GM10248 (cell line): ENCODE measurements at regions not wholly inside any gene's neighbourhood (a gene's known extent, or its start where the extent isn't known, plus 50 kb on each side); places are given as distances from the start of the nearest gene placed in this dataset.
"Not testable (repeated sequence)": the region's sequence is repeated elsewhere in the genome, so short reads cannot be mapped to it uniquely, and the experiment has no call there.

ENCODE experiments used
- CTCF ChIA-PET: fragments of 300-600 bp; sonication (Branson Sonifier 250); formaldehyde crosslinking; extraction: SDS; loops from one replicate; lab custom pipeline; 2021; ENCODE audit warnings: antibody characterized with exemption; lab: Yijun Ruan, JAX
- POLR2A ChIA-PET: fragments of 350-650 bp; sonication (Branson Sonifier 250); formaldehyde crosslinking; extraction: SDS; loops from one replicate; lab custom pipeline; 2020; ENCODE audit warnings: antibody characterized with exemption; lab: Yijun Ruan, JAX
- DNase-seq: peaks from one replicate; pipeline ENCODE4 v3.0.0; 2012; ENCODE audit errors: extremely low spot score
- TF ChIP-seq, protein P1 (sequence below): IDR thresholded peaks from 2 replicates; pipeline ENCODE4 v1.5.1; 2012; ENCODE audit warnings: mild to moderate bottlenecking, low read depth; ENCODE audit errors: extremely low read depth, missing control alignments, control extremely low read depth

DNA sequence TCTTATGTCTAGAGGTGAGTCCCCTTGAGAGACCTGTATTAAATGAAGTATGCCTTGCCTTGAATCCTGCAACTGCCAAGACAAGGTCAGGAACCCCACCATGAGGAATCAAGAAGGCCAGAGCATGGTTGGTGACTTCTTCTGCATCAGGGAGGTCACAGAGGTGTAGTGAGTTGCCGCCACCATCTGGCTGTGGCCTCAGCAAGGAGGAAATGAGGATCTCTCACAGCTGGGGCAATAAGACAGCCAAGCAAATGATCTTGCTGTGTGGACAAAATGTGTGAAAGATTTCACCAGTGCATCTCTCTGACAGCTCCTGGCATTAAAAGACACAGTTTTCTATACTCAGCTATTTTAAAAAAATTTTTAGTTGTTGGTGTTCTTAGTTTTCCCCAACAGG lies 611.0 kb downstream of the DOK5 start:
- no peak for DNase-seq
- CTCF ChIA-PET = interaction anchor here (0.7 kb wide), 1 partner anchor 14 kb away, joined by 3 read pairs; no protein-coding TSS in a partner anchor
- TF ChIP-seq, protein P1, sequence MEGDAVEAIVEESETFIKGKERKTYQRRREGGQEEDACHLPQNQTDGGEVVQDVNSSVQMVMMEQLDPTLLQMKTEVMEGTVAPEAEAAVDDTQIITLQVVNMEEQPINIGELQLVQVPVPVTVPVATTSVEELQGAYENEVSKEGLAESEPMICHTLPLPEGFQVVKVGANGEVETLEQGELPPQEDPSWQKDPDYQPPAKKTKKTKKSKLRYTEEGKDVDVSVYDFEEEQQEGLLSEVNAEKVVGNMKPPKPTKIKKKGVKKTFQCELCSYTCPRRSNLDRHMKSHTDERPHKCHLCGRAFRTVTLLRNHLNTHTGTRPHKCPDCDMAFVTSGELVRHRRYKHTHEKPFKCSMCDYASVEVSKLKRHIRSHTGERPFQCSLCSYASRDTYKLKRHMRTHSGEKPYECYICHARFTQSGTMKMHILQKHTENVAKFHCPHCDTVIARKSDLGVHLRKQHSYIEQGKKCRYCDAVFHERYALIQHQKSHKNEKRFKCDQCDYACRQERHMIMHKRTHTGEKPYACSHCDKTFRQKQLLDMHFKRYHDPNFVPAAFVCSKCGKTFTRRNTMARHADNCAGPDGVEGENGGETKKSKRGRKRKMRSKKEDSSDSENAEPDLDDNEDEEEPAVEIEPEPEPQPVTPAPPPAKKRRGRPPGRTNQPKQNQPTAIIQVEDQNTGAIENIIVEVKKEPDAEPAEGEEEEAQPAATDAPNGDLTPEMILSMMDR = no peak
- POLR2A ChIA-PET = no interaction called here

DNA sequence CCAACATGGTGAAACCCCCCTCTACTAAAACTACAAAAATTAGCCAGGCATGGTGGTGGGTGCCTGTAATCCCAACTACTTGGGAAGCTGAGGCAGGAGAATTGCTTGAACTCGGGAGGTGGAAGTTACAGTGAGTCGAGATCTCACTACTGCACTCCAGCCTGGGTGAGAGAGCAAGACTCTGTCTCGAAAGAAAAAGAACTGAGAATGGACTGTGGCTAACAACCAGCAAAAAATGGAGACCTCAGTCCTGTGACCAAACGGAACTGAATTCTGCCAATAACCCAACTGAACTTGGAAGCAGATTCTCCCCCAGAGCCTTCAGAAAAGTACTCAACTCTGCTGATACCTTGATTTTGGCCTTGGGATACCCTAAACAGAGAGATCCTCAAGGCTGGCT lies 604.5 kb downstream of the DOK5 start:
- DNase-seq = no peak
- CTCF ChIA-PET = no interaction called here
- POLR2A ChIA-PET = no interaction called here
- TF ChIP-seq, protein P1 = no peak

DNA sequence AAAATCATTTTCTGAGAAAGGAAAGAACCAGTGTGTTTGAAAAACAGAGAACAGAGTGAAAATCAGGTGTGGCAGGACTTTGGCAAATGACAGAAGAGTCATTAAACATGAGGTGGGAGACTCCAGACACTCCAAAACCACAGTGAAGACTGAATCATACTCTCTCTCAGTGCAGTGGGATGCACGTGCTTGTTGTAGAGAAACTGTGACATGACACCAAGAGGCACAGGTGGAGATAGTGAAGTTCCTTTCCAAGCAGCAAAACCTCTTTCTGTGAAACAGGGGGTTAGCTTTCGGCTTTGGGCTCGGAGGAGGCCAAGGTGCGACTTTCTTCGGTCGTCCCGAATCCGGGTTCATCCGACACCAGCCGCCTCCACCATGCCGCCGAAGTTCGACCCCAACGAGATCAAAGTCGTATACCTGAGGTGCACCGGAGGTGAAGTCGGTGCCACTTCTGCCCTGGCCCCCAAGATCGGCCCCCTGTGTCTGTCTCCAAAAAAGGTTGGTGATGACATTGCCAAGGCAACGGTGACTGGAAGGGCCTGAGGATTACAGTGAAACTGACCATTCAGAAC lies 599.0 kb downstream of the DOK5 start:
- POLR2A ChIA-PET, DNase-seq, CTCF ChIA-PET: not testable (repeated sequence)

DNA sequence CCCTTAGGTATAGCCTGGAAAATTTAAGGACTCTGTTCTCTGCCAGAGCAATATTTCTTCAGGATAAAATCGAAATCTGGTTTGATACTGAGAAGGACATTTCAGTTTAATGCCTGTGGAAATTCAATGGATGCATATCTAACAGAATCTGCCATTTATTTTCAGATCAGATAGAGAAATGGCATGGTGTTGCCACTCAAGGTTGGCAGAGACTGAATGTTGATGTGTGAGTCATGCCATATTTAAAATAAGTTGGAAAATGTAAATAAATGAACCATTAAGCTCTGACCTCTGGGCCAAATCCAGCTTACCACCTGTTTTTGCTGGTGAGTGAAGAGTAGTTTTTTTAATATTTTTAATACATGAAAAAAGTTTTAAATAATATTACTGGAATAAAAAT lies 594.6 kb downstream of the DOK5 start:
- DNase-seq = no peak
- ChIA-PET POLR2A (no interaction called here), CTCF (interaction anchor here (1.5 kb wide), 1 partner anchor 12 kb away, joined by 4 read pairs; no protein-coding TSS in a partner anchor)
- TF ChIP-seq, protein P1 = no peak

DNA sequence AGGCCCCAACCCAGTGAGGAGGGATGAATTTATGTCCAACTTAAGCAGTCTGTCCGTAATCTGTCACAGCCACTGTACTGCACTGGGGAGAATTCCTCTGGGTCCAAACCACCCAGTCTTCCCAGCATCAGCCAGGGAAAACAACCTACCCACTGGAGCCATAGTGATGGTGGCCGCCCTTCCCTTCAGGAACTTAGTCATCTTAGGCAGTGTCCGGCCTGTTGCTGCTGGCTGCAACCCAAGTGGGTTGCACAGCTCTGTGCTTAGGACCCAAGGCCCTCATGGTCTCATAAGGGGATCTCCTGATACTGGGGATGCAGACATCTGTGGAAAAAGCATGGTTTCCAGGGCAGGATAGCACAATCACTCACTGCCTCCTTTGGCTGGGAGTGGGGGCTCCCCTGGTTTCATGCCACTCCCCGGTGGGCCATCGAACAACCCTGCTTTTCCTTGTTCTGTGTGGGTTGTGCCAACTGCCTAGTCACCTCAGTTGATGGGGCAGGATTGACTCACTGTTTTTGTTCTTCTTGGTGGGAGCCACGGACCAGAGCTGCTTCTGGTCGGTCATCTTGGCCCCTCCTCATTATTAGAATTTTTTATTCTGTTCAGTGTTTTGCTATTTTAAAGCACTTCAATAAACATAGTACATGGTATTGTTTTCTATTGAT lies 591.9 kb downstream of the DOK5 start:
- ChIA-PET POLR2A (no interaction called here), CTCF (no interaction called here)
- no peak for DNase-seq
- TF ChIP-seq, protein P1 = no peak

DNA sequence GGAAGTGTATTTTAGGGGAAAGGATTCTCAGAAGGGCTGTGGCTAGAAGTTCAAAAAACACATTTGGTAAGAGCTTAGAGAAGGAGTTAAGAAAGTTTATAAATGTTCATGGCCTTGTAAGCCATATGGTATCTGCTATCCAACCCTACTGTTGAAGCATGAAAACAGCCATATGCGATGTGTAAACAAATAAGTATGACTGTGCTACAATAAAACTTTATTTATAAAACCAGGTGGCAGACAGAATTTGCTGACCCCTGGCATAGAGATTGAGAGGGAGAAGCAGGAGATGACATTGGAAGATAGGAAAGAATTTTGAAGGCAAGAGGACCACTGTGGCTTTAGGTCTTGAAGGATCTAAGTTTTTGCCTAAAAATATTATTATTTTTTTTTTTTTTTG lies 583.5 kb downstream of the DOK5 start:
- POLR2A ChIA-PET = no interaction called here
- CTCF ChIA-PET = interaction anchor here (0.6 to 1.2 kb wide), 2 partner anchors 51 to 126 kb away, joined by 3 read pairs; no protein-coding TSS in a partner anchor
- TF ChIP-seq, protein P1 = no peak
- DNase-seq = no peak

DNA sequence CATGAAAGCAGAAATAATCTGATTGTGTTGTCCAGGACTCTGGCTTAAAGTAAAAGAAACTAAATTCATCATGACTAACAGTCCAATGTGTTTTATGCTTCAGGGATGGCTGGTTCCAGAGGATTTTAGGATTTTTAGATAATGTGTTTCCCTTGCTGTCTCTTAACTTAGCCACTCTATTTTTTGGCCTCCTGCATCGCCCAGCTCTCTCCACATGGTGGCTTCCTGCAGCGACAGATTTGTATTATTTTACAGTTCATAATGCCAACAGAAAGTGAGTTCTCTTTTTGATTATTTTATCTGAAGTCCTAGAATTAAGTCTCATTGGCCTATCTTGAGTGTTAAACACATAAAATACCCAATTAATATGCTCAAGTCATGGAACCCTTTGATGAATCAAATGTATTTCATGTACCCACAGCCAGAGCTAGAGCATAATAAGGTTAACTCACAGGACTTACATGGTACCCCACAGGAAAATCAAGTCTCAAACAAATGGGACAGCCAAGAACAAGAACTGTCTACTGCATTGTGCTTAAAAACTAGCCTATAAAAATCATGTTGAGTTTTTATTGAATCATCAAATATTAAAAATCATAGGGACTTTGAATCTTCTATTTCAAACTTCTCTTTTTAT lies 582.5 kb downstream of the DOK5 start:
- ChIA-PET CTCF (interaction anchor here (1.2 kb wide), 1 partner anchor 125 kb away, joined by 3 read pairs; no protein-coding TSS in a partner anchor), POLR2A (no interaction called here)
- DNase-seq = no peak
- TF ChIP-seq, protein P1 = no peak
